B cell (primary cell): ENCODE measurements at regions not wholly inside any gene's neighbourhood (a gene's known extent, or its start where the extent isn't known, plus 50 kb on each side); places are given as distances from the start of the nearest gene placed in this dataset.

Experiments
- ATAC-seq: fragments of 200-7000 bp; cut with Tn5 transposase; one replicate; pipeline ENCODE4 v1.10.0; 2021; ENCODE audit warnings: low read depth, mild to moderate bottlenecking, moderate number of reproducible peaks, moderate library complexity
- CTCF ChIA-PET: fragments of 350-600 bp; sonication (Branson Sonifier 250); formaldehyde crosslinking; loops from one replicate; lab custom pipeline; 2021; ENCODE audit warnings: antibody characterized with exemption, inconsistent platforms; lab: Charles Lee
- POLR2A ChIA-PET: fragments of 350-600 bp; sonication (Branson Sonifier 250); formaldehyde crosslinking; loops from one replicate; lab custom pipeline; 2021; ENCODE audit warnings: antibody characterized with exemption; lab: Charles Lee
- DNase-seq: peaks from one replicate; pipeline ENCODE4 v3.0.0; 2013
- H2AFZ ChIP-seq: 2 replicates; pipeline ENCODE4 v1.6.1; 2012; ENCODE audit warnings: mild to moderate bottlenecking, low read depth, low read length; ENCODE audit not compliant: insufficient read depth, poor library complexity, severe bottlenecking
- H3K27ac ChIP-seq, 2 donors: 1 replicate in 1 of 2; 2 replicates in 1 of 2; pipeline ENCODE4 v1.5.1; 2012 to 2013; ENCODE audit warnings: low read length in 2 of 2, mild to moderate bottlenecking in 2 of 2, moderate library complexity in 1 of 2
- H3K27me3 ChIP-seq, 4 experiments: fragments of 200-600 bp in 1 of 4; sonication (generic) in 1 of 4; replicated peaks in 1 of 4; 1 replicate in 2 of 4; 2 replicates in 2 of 4; pipeline versions ENCODE4 v1.6.1 to v1.7.0; 2013 to 2016; ENCODE audit warnings: low read length in 3 of 4, mild to moderate bottlenecking in 2 of 4, mixed read lengths in 1 of 4, moderate library complexity in 1 of 4; ENCODE audit not compliant: insufficient read depth in 4 of 4, control insufficient read depth in 3 of 4; ENCODE audit errors: control extremely low read depth in 1 of 4
- H3K36me3 ChIP-seq, 2 experiments: replicated peaks in 1 of 2; 1 replicate in 1 of 2; 2 replicates in 1 of 2; pipeline versions ENCODE4 v1.6.1 to v1.7.1; 2013; ENCODE audit warnings: low read length in 1 of 2; ENCODE audit not compliant: insufficient read depth in 2 of 2, control insufficient read depth in 1 of 2; ENCODE audit errors: control extremely low read depth in 1 of 2, extremely low read depth in 1 of 2
- H3K4me1 ChIP-seq, 2 donors: fragments of 200-600 bp in 1 of 2; sonication (generic) in 1 of 2; 1 replicate in 1 of 2; 2 replicates in 1 of 2; pipeline versions ENCODE4 v1.5.1 to v1.6.1; 2013 to 2017; ENCODE audit warnings: low read length in 2 of 2; ENCODE audit not compliant: control insufficient read depth in 2 of 2, insufficient read depth in 2 of 2
- H3K4me2 ChIP-seq: replicated peaks from 2 replicates; pipeline ENCODE3; 2012; ENCODE audit warnings: mild to moderate bottlenecking, low read depth, low read length; ENCODE audit not compliant: poor library complexity, severe bottlenecking
- H3K4me3 ChIP-seq, 5 experiments: fragments of 200-600 bp in 1 of 5; sonication (generic) in 1 of 5; 1 replicate in 3 of 5; 2 replicates in 2 of 5; pipeline versions ENCODE4 v1.5.1 to v1.7.0; 2011 to 2016; ENCODE audit warnings: low read length in 4 of 5, mild to moderate bottlenecking in 4 of 5, low read depth in 2 of 5, control low read depth in 1 of 5, moderate library complexity in 1 of 5; ENCODE audit not compliant: insufficient read depth in 1 of 5; ENCODE audit errors: control extremely low read depth in 1 of 5, extremely low read depth in 1 of 5
- H3K79me2 ChIP-seq: fragments of 200-600 bp; sonication (generic); one replicate; pipeline ENCODE4 v1.6.0; 2016; ENCODE audit warnings: low read length; ENCODE audit not compliant: control insufficient read depth, insufficient read depth
- H3K9ac ChIP-seq: fragments of 200-600 bp; sonication (generic); 2 replicates; pipeline ENCODE4 v1.6.1; 2017; ENCODE audit warnings: mild to moderate bottlenecking, low read length, moderate library complexity
- H3K9me3 ChIP-seq, 3 donors: one replicate each; pipeline versions ENCODE4 v1.6.1 to v1.7.1; 2013; ENCODE audit warnings: low read length in 2 of 3; ENCODE audit not compliant: control insufficient read depth in 2 of 3, insufficient read depth in 1 of 3; ENCODE audit errors: control extremely low read depth in 1 of 3
- H4K20me1 ChIP-seq: 2 replicates; pipeline ENCODE4 v1.6.0; 2012; ENCODE audit warnings: mild to moderate bottlenecking, low read length; ENCODE audit not compliant: insufficient read depth, control insufficient read depth, poor library complexity, severe bottlenecking
- H3K27ac Mint-ChIP-seq: one replicate; pipeline ENCODE4 v1.8.0; 2021; ENCODE audit warnings: mixed read lengths
- H3K27me3 Mint-ChIP-seq: one replicate; pipeline ENCODE4 v1.8.0; 2021; ENCODE audit warnings: mixed read lengths
- H3K4me1 Mint-ChIP-seq: one replicate; pipeline ENCODE4 v1.8.0; 2021; ENCODE audit warnings: mixed read lengths
- H3K4me3 Mint-ChIP-seq: one replicate; pipeline ENCODE4 v1.8.0; 2021; ENCODE audit warnings: mixed read lengths
- H3K9me3 Mint-ChIP-seq: one replicate; pipeline ENCODE4 v1.8.0; 2022; ENCODE audit warnings: mixed read lengths; ENCODE audit not compliant: insufficient read depth
- CTCF ChIP-seq: fragments of 200-600 bp; IDR thresholded peaks from one replicate; pipeline ENCODE4 v1.8.0; 2022; ENCODE audit warnings: antibody characterized with exemption, mild to moderate bottlenecking
- EZH2 ChIP-seq: IDR thresholded peaks from 2 replicates; pipeline ENCODE4 v1.6.1; 2012; ENCODE audit warnings: borderline replicate concordance, low read depth, mild to moderate bottlenecking, moderate library complexity, low read length; ENCODE audit not compliant: insufficient read depth, poor library complexity, severe bottlenecking
- WGBS: methylation state at CpG from one replicate; pipeline ENCODE4 v1.1.5; 2013; ENCODE audit warnings: missing lambda C conversion rate; ENCODE audit not compliant: insufficient coverage; 5-methylcytosine and 5-hydroxymethylcytosine counted together
- intact Hi-C: fragments of 100-400 bp; cut with micrococcal nuclease; formaldehyde crosslinking; loops from one replicate; pipeline ENCODE4 v1.10.0; 2022

DNA sequence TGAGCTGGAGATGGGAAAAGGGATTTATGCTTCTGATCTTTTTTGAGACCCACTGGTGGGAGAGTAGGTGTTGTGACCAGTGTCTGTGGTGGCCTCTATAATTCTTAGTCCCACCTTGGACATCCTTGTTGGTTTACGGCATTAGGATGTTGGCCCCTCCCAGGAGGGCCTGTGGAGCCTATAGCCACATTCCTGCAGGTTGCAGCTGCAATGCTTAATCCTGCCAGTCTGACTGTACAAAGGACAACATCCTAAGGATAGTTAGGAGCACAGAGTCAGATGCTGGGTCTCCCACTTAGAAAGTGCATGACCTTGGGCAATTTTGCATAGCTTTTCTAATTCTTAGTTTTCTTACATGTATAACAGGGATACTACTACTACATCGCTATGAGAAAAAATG is 150.9 kb upstream of the SLC38A2 start:
- TF ChIP-seq EZH2 = no peak
- TF ChIP-seq CTCF = no peak
- Histone ChIP-seq H3K9ac (no peak overlapping the region), H2AFZ (no peak overlapping the region), H3K4me2 (no peak overlapping the region), H3K4me1 (no peaks in the 10 kb centered on the region), H3K27ac (no peak overlapping the region), H3K9me3 (peaks cover 0 to 2% (median 1%) of the 10 kb centered on the region in 3 donors), H3K36me3 (peaks cover 0 to 2% of the 10 kb centered on the region in 2 experiments), H3K79me2 (peaks cover 7% of the 10 kb centered on the region), H3K27me3 (no peaks in the 10 kb centered on the region), H3K4me3 (no peak overlapping the region), H4K20me1 (no peaks in the 10 kb centered on the region)
- DNase-seq = no peak
- Mint-ChIP-seq H3K4me3 (no peak overlapping the region), H3K4me1 (peaks cover 2% of the 10 kb centered on the region), H3K27me3 (no peaks in the 10 kb centered on the region), H3K9me3 (peaks cover 1% of the 10 kb centered on the region), H3K27ac (no peak overlapping the region)
- intact Hi-C loops = no loop called here
- no peak for ATAC-seq
- CTCF ChIA-PET = no interaction called here
- 100% methylated on average over 1 of the region's 2 CpGs for WGBS
- POLR2A ChIA-PET = interaction anchor here (0.7 kb wide), 1 partner anchor 36 kb away, joined by 8 read pairs; no protein-coding TSS in a partner anchor

- DNase-seq = no peak
- WGBS = no CpG with 5 or more reads among the region's 1 CpG
- Mint-ChIP-seq H3K9me3 (no peaks in the 10 kb centered on the region), H3K27ac (no peak overlapping the region), H3K27me3 (no peaks in the 10 kb centered on the region), H3K4me3 (no peak overlapping the region), H3K4me1 (peaks cover 10% of the 10 kb centered on the region)
- ChIA-PET POLR2A (no interaction called here), CTCF (no interaction called here)
- Histone ChIP-seq H3K27me3 (no peaks in the 10 kb centered on the region), H3K9me3 (no peaks in the 10 kb centered on the region), H3K27ac (no peak overlapping the region), H2AFZ (no peak overlapping the region), H3K4me1 (peaks cover 8% of the 10 kb centered on the region in 2 donors), H4K20me1 (no peaks in the 10 kb centered on the region), H3K79me2 (peaks cover 7% of the 10 kb centered on the region), H3K9ac (no peak overlapping the region), H3K4me3 (no peak overlapping the region), H3K4me2 (no peak overlapping the region), H3K36me3 (peaks cover 0 to 2% of the 10 kb centered on the region in 2 experiments)
- intact Hi-C loops = no loop called here
- no peak for ATAC-seq
- TF ChIP-seq CTCF = no peak
- TF ChIP-seq EZH2 = no peak
Observed at GRCh38 chr12:46522071-46522470, 149.5 kb upstream of the SLC38A2 start.
